IMR-90 (cell line): ENCODE measurements at regions not wholly inside any gene's neighbourhood (a gene's known extent, or its start where the extent isn't known, plus 50 kb on each side); places are given as distances from the start of the nearest gene placed in this dataset.

ENCODE experiments used
- ATAC-seq: fragments of 200-7000 bp; cut with Tn5 transposase; 2 replicates; pipeline ENCODE4 v1.9.1; 2020; ENCODE audit warnings: low read depth, mild to moderate bottlenecking, moderate library complexity
- BruUV-seq: library from RNA; stranded (reverse); fragments of 400-500 nt; replicated peaks from 2 replicates; lab custom pipeline; 2021; lab: Mats Ljungman, UMichigan
- CTCF ChIA-PET: fragments of 300-600 bp; formaldehyde crosslinking; extraction: SDS; loops from one replicate; lab custom pipeline; 2021; ENCODE audit warnings: antibody characterized with exemption; lab: Yijun Ruan, JAX
- POLR2A ChIA-PET: fragments of 300-600 bp; sonication (Branson Sonifier 250); formaldehyde crosslinking; loops from one replicate; lab custom pipeline; 2022; ENCODE audit warnings: antibody characterized with exemption; ENCODE audit not compliant: unreplicated experiment; lab: Charles Lee
- DNase-seq: peaks from one replicate; pipeline ENCODE4 v3.0.0; 2013
- H2AFZ ChIP-seq: replicated peaks from 2 replicates; pipeline ENCODE3; 2013; ENCODE audit warnings: low read length, mild to moderate bottlenecking; ENCODE audit not compliant: poor library complexity
- H2AK5ac ChIP-seq: 2 replicates; pipeline ENCODE4 v1.6.1; 2013; ENCODE audit warnings: low read depth, low read length, inconsistent platforms
- H2AK9ac ChIP-seq: replicated peaks from 2 replicates; pipeline ENCODE3; 2013; ENCODE audit warnings: mild to moderate bottlenecking, low read depth, low read length, moderate library complexity; ENCODE audit not compliant: poor library complexity
- H2BK120ac ChIP-seq: 2 replicates; pipeline ENCODE4 v1.6.1; 2013; ENCODE audit warnings: low read depth, low read length, inconsistent platforms
- H2BK15ac ChIP-seq: 3 replicates; pipeline ENCODE4 v1.6.1; 2013; ENCODE audit warnings: low read depth, low read length, inconsistent platforms
- H2BK20ac ChIP-seq: 2 replicates; pipeline ENCODE4 v1.6.1; 2013; ENCODE audit warnings: low read depth, mild to moderate bottlenecking, inconsistent platforms, low read length, moderate library complexity
- H2BK5ac ChIP-seq: 2 replicates; pipeline ENCODE4 v1.6.1; 2013; ENCODE audit warnings: mild to moderate bottlenecking, low read depth, low read length, inconsistent platforms; ENCODE audit not compliant: poor library complexity, severe bottlenecking
- H3K14ac ChIP-seq: replicated peaks from 2 replicates; pipeline ENCODE4 v1.6.1; 2013; ENCODE audit warnings: low read depth, low read length, inconsistent platforms
- H3K18ac ChIP-seq: 2 replicates; pipeline ENCODE4 v1.6.1; 2013; ENCODE audit warnings: low read depth, low read length, control low read depth
- H3K23ac ChIP-seq: 2 replicates; pipeline ENCODE4 v1.6.1; 2013; ENCODE audit warnings: low read depth, low read length, inconsistent platforms
- H3K27ac ChIP-seq: 2 replicates; pipeline ENCODE4 v1.5.1; 2013; ENCODE audit warnings: mild to moderate bottlenecking, control low read depth, low read length; ENCODE audit not compliant: insufficient read depth
- H3K27me3 ChIP-seq: 2 replicates; pipeline ENCODE4 v1.6.1; 2013; ENCODE audit warnings: low read length; ENCODE audit not compliant: control insufficient read depth, insufficient read depth
- H3K36me3 ChIP-seq: 2 replicates; pipeline ENCODE4 v1.6.1; 2013; ENCODE audit warnings: low read length, mixed read lengths; ENCODE audit not compliant: control insufficient read depth, insufficient read depth
- H3K4ac ChIP-seq: 2 replicates; pipeline ENCODE4 v1.6.1; 2013; ENCODE audit warnings: low read depth, low read length, inconsistent platforms
- H3K4me1 ChIP-seq: 2 replicates; pipeline ENCODE4 v1.6.1; 2013; ENCODE audit warnings: low read length, mixed read lengths; ENCODE audit not compliant: control insufficient read depth, insufficient read depth
- H3K4me2 ChIP-seq: 2 replicates; pipeline ENCODE4 v1.6.1; 2013; ENCODE audit warnings: low read depth, mild to moderate bottlenecking, control low read depth, low read length, moderate library complexity
- H3K4me3 ChIP-seq: 2 replicates; pipeline ENCODE4 v1.5.1; 2013; ENCODE audit warnings: low read depth, mild to moderate bottlenecking, control low read depth, low read length, moderate library complexity; ENCODE audit not compliant: insufficient read depth
- H3K56ac ChIP-seq: 2 replicates; pipeline ENCODE4 v1.6.1; 2013; ENCODE audit warnings: low read length, inconsistent platforms; ENCODE audit not compliant: insufficient read depth; ENCODE audit errors: extremely low read depth
- H3K79me1 ChIP-seq, 2 experiments: 2 replicates each; pipeline ENCODE4 v1.6.1; 2013; ENCODE audit warnings: low read length in 2 of 2, inconsistent platforms in 1 of 2, low read depth in 1 of 2
- H3K9ac ChIP-seq: 2 replicates; pipeline ENCODE4 v1.6.1; 2013; ENCODE audit warnings: low read depth, low read length, control low read depth
- H3K9me1 ChIP-seq: 2 replicates; pipeline ENCODE4 v1.6.1; 2013; ENCODE audit warnings: low read length, inconsistent platforms; ENCODE audit not compliant: insufficient read depth
- H3K9me3 ChIP-seq: 2 replicates; pipeline ENCODE4 v1.6.1; 2013; ENCODE audit warnings: low read length; ENCODE audit not compliant: control insufficient read depth, insufficient read depth
- H4K20me1 ChIP-seq: 2 replicates; pipeline ENCODE4 v1.6.1; 2013; ENCODE audit warnings: low read length, inconsistent platforms; ENCODE audit not compliant: insufficient read depth
- H4K5ac ChIP-seq: 2 replicates; pipeline ENCODE4 v1.6.1; 2013; ENCODE audit warnings: mild to moderate bottlenecking, low read depth, low read length, control low read depth
- H4K8ac ChIP-seq, 2 experiments: 2 replicates each; pipeline ENCODE4 v1.6.1; 2013; ENCODE audit warnings: low read depth in 2 of 2, low read length in 2 of 2, control low read depth in 1 of 2, inconsistent platforms in 1 of 2
- H4K91ac ChIP-seq: 2 replicates; pipeline ENCODE4 v1.6.1; 2013; ENCODE audit warnings: low read depth, low read length, inconsistent platforms; ENCODE audit not compliant: insufficient read depth
- NFE2L2 ChIP-seq: fragments of 150-350 bp; IDR thresholded peaks from 2 replicates; pipeline ENCODE4 v1.6.1; 2016; ENCODE audit warnings: low read depth, mild to moderate bottlenecking, low read length
- WGBS, 2 experiments: methylation state at CpG; one replicate each; pipeline versions ENCODE4 v1.1.5 to v1.1.7; 2013; ENCODE audit warnings: missing lambda C conversion rate in 2 of 2; ENCODE audit not compliant: insufficient read length in 1 of 2; ENCODE audit errors: extremely low coverage in 2 of 2; 5-methylcytosine and 5-hydroxymethylcytosine counted together
- dilution Hi-C: fragments of 300-500 bp; cut with HindIII; formaldehyde crosslinking; loops from one replicate; pipeline ENCODE4 v1.14.3; 2018; ENCODE audit warnings: low sequenced_read_pairs; ENCODE audit not compliant: unreplicated experiment
- in situ Hi-C: fragments of 300-500 bp; cut with MboI; formaldehyde crosslinking; loops from 3 replicates; pipeline ENCODE4 v1.14.3; 2019; ENCODE audit warnings: low sequenced_read_pairs, inconsistent platforms, mixed read lengths
- intact Hi-C: fragments of 100-400 bp; cut with micrococcal nuclease; formaldehyde crosslinking; loops from 2 replicates; pipeline ENCODE4 v1.10.0; 2022

DNA sequence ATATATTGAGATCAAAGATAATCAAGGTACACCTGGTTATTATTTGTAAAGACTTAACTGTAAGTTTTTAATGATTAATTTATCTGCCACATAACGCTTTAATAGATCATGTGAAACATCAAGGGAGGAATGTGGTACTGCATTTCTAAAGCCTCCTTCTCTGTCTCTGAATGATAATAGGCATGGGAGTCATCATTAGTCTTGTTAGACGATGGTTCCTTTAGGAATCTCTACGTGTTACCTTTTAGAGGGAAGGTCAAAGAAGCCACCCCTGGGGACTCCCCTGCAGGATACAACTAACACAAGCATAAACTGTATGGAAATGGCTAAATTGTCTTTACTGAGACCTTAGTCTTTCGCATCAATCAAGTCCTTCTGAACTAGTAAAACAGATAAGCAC is 173.6 kb upstream of the MCHR2 start:
- Histone ChIP-seq H3K79me1 (no peaks in the 10 kb centered on the region), H4K20me1 (no peaks in the 10 kb centered on the region), H4K8ac (no peak overlapping the region), H3K9me3 (no peaks in the 10 kb centered on the region), H2AK5ac (no peak overlapping the region), H3K4ac (no peak overlapping the region), H3K27ac (no peak overlapping the region), H3K36me3 (no peaks in the 10 kb centered on the region), H3K56ac (no peak overlapping the region), H3K14ac (no peak overlapping the region), H3K27me3 (peaks cover 7% of the 10 kb centered on the region), H4K5ac (no peak overlapping the region), H2BK120ac (no peak overlapping the region), H2BK15ac (no peak overlapping the region), H3K9me1 (no peaks in the 10 kb centered on the region), H3K23ac (no peak overlapping the region), H4K91ac (no peak overlapping the region), H3K18ac (no peak overlapping the region), H3K9ac (no peak overlapping the region), H3K4me1 (no peaks in the 10 kb centered on the region), H3K4me3 (no peak overlapping the region), H2AFZ (no peak overlapping the region), H3K4me2 (no peak overlapping the region), H2BK20ac (no peak overlapping the region), H2AK9ac (no peak overlapping the region), H2BK5ac (no peak overlapping the region)
- dilution Hi-C loops: no loop called here
- no peak for TF ChIP-seq NFE2L2
- CTCF ChIA-PET: interaction anchor here (0.7 kb wide), 2 partner anchors 25 to 63 kb away, joined by 5 read pairs; no protein-coding TSS in a partner anchor
- no TSS peak for BruUV-seq
- no CpG with 5 or more reads among the region's 4 CpGs for WGBS, 2 experiments
- in situ Hi-C loops: no loop called here
- no peak for ATAC-seq
- POLR2A ChIA-PET: no interaction called here
- intact Hi-C loops: no loop called here
- DNase-seq: no peak
